Femur (tissue), 1 donor: ENCODE measurements at regions not wholly inside any gene's neighbourhood (a gene's known extent, or its start where the extent isn't known, plus 50 kb on each side); places are given as distances from the start of the nearest gene placed in this dataset.

Source experiments
- DNase-seq: peaks from one replicate; pipeline ENCODE4 v3.0.0-alpha.2; 2017

- DNase-seq, result no peak
These were observed 213.8 kb upstream of the C2CD4B start for GRCh38 chr15:62378772-62379498.

DNA sequence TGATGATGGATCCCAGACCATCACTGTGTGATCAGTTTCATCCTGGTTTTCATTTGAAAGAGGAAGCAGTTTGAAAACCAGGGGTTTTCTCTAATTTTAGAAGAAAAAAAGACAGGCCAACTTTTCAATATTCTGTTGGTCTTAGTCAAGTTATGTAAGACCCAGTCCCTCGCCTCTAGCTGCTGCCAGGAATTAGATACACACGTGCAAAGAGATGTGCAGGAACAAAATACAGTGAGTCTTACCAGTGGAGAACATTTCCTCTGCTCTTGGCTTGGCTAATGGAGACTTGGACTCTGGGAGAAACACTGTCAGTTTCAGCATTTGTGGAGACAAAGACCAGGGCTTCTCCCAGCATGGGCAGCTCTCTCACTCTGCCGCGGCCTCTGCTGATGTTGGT is 214.9 kb upstream of the C2CD4B start:
- DNase-seq, result no peak

- DNase-seq, result no peak
These were observed 217.0 kb upstream of the C2CD4B start for GRCh38 chr15:62382046-62382445.

DNA sequence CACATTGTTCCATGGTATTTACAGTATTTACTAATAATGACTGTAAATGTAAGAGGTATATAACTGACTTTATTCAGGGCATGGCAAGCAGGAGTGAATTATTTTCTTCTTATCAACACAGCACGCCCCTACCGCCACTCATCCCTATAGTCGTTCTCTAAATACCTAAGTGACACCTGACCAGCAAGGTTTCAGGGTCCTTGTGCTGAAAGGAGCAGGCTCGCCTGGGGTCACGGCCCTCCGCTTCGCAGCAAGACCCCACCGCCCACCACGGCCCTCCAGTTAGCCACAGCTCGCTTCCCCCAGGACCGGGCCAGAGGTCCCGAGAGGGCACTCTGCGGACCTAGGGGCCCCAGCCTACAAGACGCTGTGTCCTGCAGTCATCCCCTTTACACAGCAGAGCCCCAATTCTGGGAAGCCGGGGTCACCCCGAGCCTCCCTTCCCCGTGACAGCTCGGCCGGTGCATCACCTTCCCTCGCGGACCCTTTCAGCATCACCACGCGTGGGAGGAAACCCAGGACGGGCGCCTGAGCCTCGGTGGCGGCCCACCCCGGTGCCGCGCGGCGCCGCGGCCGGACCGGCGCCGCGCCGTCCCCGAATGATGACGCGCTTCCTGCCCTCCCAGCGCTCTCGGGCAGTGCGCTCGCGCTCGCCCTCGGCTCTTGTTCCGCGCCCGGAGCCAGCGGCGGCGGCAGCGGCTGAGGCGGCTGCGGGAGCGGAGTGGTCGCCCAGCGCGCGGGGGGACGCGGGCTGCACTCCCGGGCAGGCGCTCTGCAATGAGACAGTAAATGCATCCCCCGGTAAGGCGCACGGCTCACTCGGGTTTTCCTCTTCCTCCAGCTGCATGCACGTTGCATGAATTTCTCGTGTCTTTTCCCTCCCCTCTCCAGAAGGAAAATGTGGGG is 225.1 kb upstream of the C2CD4B start, which contains the start of gene TLN2:
TSS of gene TLN2 (plus strand) at position 666 of the 906 bp plus-strand sequence.
- peak; percentile 85 for DNase-seq

GRCh38 chr15:62390791-62391640 is 225.9 kb upstream of the C2CD4B start:
- peak; percentile 66 for DNase-seq

DNA sequence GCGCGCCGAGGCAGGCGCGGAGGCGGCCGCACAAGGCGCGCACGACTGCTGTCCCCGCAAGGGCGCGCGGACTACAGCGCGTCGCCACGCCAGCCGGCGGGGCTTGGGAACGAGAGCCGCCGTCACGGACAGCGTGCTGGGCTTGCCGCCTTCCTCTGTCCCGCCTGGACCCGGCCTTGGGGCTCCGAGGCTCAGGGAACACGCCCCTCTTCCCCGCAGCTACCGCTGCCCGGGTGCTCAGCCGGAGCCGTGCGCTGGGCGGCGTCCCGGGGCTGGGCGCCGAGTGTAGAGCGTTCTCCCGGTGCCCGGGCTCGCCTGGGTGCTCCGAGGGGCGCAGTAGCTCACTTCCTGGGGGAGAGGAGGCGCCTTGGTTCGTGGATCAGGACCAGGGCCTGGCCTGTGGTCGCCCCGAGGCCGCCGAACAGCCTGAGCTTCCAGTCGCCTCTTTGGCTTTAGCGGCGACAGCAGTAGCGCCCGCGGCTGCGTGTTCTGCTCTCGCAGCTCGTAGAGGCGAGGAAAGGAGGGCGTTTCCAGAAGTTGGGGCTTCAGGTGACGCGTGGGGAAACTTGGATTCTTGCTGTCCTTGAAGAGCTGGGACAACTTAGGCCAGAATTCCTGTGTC is 226.7 kb upstream of the C2CD4B start:
- peak; percentile 72 for DNase-seq

DNA sequence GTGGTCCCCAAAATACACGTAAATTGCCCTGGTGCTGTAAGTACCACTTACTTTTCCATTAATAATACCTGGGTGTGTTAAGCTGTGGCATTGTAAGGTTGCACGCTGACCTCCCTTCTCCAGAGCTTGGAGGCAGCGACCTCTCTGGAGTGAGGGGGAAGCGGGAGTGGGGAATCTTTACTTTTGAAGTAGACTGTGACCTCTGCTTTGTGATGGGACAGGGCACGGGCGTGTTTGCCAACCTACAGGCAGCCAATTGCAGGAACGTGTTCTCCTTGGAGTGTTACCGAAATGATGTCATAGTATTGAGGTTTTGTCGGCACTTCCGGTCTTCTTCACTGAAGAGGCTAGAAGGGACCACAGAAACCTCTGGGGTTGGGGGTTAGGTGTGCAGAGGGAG is 227.3 kb upstream of the C2CD4B start:
- DNase-seq, result no peak

DNA sequence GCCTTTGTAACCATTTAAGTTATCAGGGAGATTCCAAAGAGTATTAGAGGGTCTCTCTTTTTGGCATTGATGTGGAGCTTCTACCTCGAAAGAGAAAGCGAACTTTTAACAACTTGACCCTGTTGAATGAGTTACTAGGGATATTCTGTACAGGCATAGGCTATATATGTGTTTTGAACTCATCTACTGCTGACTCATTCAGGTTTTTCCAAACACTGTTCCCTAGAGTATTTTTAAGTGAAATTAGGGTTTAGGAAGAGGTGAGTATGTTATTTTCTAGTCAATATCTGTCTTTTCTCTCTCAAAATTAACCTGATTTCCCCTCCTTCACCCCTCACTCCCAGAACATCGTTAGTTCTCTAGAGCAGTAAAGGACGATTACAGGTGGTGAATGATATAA is 228.1 kb upstream of the C2CD4B start:
- no peak for DNase-seq

- DNase-seq, result no peak
These were observed 229.0 kb upstream of the C2CD4B start for GRCh38 chr15:62394079-62394478.

DNA sequence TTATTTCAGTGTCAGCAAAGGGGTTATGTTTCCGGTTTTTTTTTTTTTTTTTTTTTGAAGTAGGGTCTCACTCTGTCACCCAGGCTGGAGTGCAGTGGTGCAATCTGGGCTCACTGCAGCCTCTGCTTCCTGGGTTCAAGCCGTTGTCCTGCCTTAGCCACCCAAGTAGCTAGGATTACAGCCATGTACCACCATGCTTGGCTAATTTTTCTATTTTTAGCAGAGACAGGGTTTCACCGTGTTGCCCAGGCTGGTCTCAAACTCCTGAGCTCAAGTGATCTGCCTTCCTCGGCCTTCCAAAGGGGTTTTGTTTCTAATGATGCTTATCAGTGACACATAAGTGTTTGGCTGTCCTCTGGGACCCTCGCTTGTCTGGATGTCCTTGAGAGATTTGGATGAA is 235.7 kb upstream of the C2CD4B start:
- DNase-seq, result no peak

DNA sequence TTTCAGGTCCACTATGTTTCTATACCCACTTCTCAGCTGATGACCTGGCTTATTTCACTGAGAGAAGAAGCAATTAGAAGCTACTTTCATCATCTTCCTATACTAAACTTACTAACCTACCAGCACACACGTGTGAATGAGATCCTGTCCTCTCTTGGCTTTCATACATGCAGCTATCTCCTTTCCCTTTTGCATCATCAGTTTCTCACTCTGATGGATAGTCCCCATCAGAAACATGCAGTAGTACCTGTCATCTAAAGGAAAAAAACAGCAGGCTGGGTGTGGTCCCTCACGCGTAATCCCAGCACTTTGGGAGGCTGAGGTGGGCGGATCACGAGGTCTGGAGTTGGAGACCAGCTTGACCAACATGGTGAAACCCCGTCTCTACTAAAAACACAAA is 237.6 kb upstream of the C2CD4B start:
- DNase-seq, result no peak

DNA sequence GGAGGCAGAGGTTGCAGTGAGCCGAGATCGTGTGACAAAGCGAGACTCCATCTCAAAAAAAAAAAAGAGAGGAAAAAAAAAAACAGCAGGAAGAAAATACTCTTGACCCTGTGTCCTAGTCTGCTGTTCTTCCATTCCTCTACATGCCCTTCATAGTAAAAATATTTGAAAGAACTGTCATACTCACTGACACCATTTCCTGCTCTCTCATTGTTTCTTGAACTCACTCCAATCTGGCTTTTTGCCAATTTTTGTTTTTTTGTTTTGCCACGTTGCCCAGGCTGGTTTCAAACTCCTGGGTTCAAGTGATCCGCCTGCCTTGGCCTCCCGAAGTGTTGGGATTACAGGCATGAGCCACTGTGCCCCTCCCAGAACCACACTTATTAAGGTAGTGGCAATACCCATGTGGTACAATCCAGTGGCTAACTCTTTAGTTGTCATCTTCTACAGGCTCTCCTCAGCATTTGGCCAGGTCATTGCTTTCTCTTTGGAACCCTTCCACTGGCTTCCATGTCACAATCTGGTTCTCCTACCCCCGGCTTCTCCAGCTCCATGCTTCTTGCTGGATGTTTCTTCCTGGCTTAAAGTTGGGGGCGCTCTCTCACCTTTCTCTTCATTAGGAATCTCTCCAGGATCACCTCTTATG is 238.2 kb upstream of the C2CD4B start:
- no peak for DNase-seq

GRCh38 chr15:62404194-62404985 is 239.3 kb upstream of the C2CD4B start:
- DNase-seq, result no peak

- no peak for DNase-seq
These were observed 241.3 kb upstream of the C2CD4B start for GRCh38 chr15:62406305-62406891.

DNA sequence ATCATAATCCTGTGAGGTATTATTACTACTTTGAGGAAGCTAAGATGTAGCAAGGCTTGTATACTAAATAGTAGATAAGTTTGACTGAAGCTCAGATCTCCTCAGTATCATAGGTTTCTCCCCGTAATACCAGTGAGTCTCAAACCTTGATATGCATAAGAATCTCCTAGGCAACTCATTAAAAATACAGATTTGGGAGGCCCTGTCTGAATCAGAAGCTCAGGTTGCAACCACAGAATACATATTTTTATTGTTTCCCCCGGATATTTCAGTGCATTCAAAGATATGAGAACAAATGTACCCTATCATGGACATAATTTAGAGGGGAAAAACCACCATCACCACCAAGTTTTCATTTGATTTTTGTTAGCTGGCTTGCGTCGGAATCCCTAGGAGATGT is 242.1 kb upstream of the C2CD4B start:
- no peak for DNase-seq

DNA sequence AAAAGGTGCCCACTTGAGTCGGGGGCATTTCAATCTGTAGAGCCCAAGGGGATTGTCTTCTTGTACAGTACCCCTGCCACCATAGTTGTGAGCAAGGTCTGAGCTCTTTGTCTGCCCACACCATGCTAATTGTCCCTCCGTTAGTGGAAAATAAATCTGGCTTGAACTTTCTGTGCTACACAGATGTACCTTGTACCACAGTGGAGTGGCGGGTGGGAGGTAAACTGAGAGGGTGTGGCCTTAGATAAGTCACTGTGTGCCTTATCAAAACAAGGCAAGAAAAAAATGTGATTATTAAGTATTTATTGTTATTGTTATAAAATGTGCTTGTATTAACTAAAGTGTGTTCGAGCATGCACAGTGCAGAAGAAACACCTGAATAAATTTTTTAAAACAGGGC is 242.9 kb upstream of the C2CD4B start:
- DNase-seq, result no peak

GRCh38 chr15:62409466-62409865 is 244.4 kb upstream of the C2CD4B start:
- no peak for DNase-seq

GRCh38 chr15:62412686-62413085 is 247.6 kb upstream of the C2CD4B start:
- DNase-seq, result peak; percentile 45

DNA sequence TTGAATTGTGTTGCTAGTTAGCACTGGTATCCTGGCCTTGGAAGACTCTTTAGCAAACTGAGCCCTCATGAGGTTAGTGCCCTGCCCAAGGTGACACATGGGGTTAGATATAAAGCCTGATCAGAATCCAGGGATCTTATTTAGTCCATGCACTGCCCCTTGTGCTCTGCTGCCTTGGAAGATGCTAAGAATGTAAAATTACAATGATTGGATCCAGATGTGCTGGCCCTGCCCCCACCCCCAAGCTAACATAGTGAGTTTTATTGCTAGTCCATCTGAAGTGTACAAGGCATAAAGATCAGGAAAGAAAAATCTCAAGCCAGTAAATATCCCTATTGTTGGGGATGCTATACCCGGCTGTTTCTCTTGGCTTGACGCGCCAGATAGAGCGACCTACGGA is 248.1 kb upstream of the C2CD4B start:
- peak; percentile 75 for DNase-seq

- DNase-seq, result no peak
These were observed 248.7 kb upstream of the C2CD4B start for GRCh38 chr15:62413786-62414185.

DNA sequence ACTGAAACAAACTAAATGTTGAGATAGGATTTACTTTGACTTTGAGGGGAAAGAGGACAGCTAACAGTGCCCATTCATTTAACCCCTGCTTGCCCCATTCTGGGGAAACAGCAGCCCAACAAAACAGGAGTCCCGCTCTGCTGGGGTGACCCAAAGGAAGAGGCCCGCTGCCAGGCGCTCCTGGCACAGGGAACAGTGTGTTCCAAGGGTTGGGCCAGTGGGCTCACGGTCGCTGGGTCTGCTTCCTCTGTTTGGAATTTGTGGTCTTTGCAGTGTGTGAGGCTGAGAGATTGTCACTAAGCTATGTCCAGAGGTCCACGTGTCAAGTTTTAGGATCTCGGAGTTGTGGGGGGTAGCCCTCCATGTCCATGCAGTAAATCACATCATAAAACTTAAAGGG is 250.4 kb upstream of the C2CD4B start:
- no peak for DNase-seq
